K562 (cell line): ENCODE measurements at regions not wholly inside any gene's neighbourhood (a gene's known extent, or its start where the extent isn't known, plus 50 kb on each side); places are given as distances from the start of the nearest gene placed in this dataset.

ENCODE experiments used
- ATAC-seq: fragments of 200-7000 bp; cut with Tn5 transposase; 3 replicates; pipeline ENCODE4 v1.9.1; 2020; ENCODE audit warnings: moderate library complexity
- BruUV-seq: library from RNA; stranded (reverse); fragments of 400-500 nt; replicated peaks from 2 replicates; lab custom pipeline; 2021; lab: Mats Ljungman, UMichigan
- CTCF ChIA-PET: fragments of 300-600 bp; formaldehyde crosslinking; extraction: SDS; loops from one replicate; lab custom pipeline; 2021; ENCODE audit warnings: low intra/inter-chr PET ratio; lab: Yijun Ruan, JAX
- POLR2A ChIA-PET: fragments of 300-600, 350-650 bp; sonication (Branson Sonifier 250); formaldehyde crosslinking; extraction: SDS; loops from one replicate; lab custom pipeline; 2021; ENCODE audit warnings: antibody characterized with exemption, inconsistent platforms; lab: Yijun Ruan, JAX
- DNase-seq, 4 experiments: peaks; one replicate each; pipeline versions ENCODE4 v3.0.0 to v3.0.0-alpha.2; 2011 to 2018; ENCODE audit warnings: low spot score in 3 of 4, mixed read lengths in 3 of 4; ENCODE audit errors: extremely low read depth in 1 of 4
- FAIRE-seq: peaks from 2 replicates; lab custom pipeline; 2011; peaks lifted over from hg19 to GRCh38; lab: Jason Lieb, UNC
- H2AFZ ChIP-seq: 2 replicates; pipeline ENCODE4 v1.6.0; 2011; ENCODE audit warnings: low read depth, low read length, control low read depth, inconsistent platforms
- H3K27ac ChIP-seq: fragments of 200-600 bp; 3 replicates; pipeline ENCODE4 v1.8.0; 2011; ENCODE audit warnings: low read depth, mild to moderate bottlenecking, control low read depth, inconsistent platforms, low read length, moderate library complexity, mixed read lengths; ENCODE audit errors: extremely low read depth
- H3K27me3 ChIP-seq, 2 experiments: fragments of 300-600 bp in 1 of 2; 2 replicates in 1 of 2; 3 replicates in 1 of 2; pipeline versions ENCODE4 v1.6.0 to v1.8.0; 2011; ENCODE audit warnings: inconsistent platforms in 2 of 2, low read length in 2 of 2, mild to moderate bottlenecking in 1 of 2, mixed read lengths in 1 of 2, moderate library complexity in 1 of 2; ENCODE audit not compliant: control insufficient read depth in 2 of 2, insufficient read depth in 2 of 2
- H3K36me3 ChIP-seq: fragments of 300-600 bp; 3 replicates; pipeline ENCODE4 v1.8.0; 2011; ENCODE audit warnings: mild to moderate bottlenecking, low read length, inconsistent platforms; ENCODE audit not compliant: control insufficient read depth, insufficient read depth
- H3K4me1 ChIP-seq, 2 experiments: fragments of 200-600 bp in 1 of 2; replicated peaks in 1 of 2; 2 replicates in 1 of 2; 3 replicates in 1 of 2; pipeline versions ENCODE4 v1.5.1 to v1.8.0; 2011; ENCODE audit warnings: inconsistent platforms in 2 of 2, low read length in 2 of 2, mild to moderate bottlenecking in 1 of 2, mixed read lengths in 1 of 2, moderate library complexity in 1 of 2; ENCODE audit not compliant: control insufficient read depth in 2 of 2, insufficient read depth in 2 of 2
- H3K4me2 ChIP-seq: 2 replicates; pipeline ENCODE4 v1.6.1; 2011; ENCODE audit warnings: low read length, control low read depth, inconsistent platforms, mixed read lengths; ENCODE audit not compliant: insufficient read depth
- H3K4me3 ChIP-seq: fragments of 200-600 bp; sonication (generic), shearing (Covaris generic); 2 replicates; pipeline ENCODE4 v1.5.1; 2016; ENCODE audit warnings: control low read depth, inconsistent platforms
- H3K79me2 ChIP-seq: fragments of 200-600 bp; 3 replicates; pipeline ENCODE4 v1.8.0; 2011; ENCODE audit warnings: low read length, inconsistent platforms; ENCODE audit not compliant: control insufficient read depth, insufficient read depth
- H3K9ac ChIP-seq, 2 experiments: 2 replicates each; pipeline versions ENCODE4 v1.6.0 to v1.6.1; 2011; ENCODE audit warnings: low read depth in 2 of 2, low read length in 2 of 2, control low read depth in 1 of 2, inconsistent platforms in 1 of 2, mild to moderate bottlenecking in 1 of 2, mixed read lengths in 1 of 2; ENCODE audit not compliant: insufficient read depth in 1 of 2
- H3K9me1 ChIP-seq: one replicate; pipeline ENCODE4 v1.6.0; 2011; ENCODE audit warnings: inconsistent platforms, mild to moderate bottlenecking, low read length, moderate library complexity; ENCODE audit not compliant: control insufficient read depth, insufficient read depth
- H3K9me3 ChIP-seq: replicated peaks from 2 replicates; pipeline ENCODE4 v1.5.1; 2011; ENCODE audit warnings: low read depth, low read length, inconsistent platforms; ENCODE audit not compliant: control insufficient read depth, insufficient read depth
- H4K20me1 ChIP-seq: replicated peaks from 2 replicates; pipeline ENCODE4 v1.6.1; 2011; ENCODE audit warnings: low read length, inconsistent platforms, mixed read lengths; ENCODE audit not compliant: control insufficient read depth, insufficient read depth
- CBFA2T2 ChIP-seq: fragments of 450-650 bp; conservative IDR thresholded peaks from 2 replicates; pipeline ENCODE4 v1.6.1; 2017; ENCODE audit warnings: mild to moderate bottlenecking
- CTCF ChIP-seq, 3 experiments: IDR thresholded peaks in 2 of 3; conservative IDR thresholded peaks in 1 of 3; 2 replicates each; pipeline ENCODE4 v1.5.1; 2011 to 2012; ENCODE audit warnings: low read length in 3 of 3, mild to moderate bottlenecking in 3 of 3, control low read depth in 2 of 3, improper control_type of control experiment in 1 of 3, inconsistent platforms in 1 of 3, low read depth in 1 of 3, mixed read lengths in 1 of 3, moderate library complexity in 1 of 3; ENCODE audit not compliant: insufficient read depth in 2 of 3
- ELF2 ChIP-seq: fragments of 250-450 bp; sonication (Bioruptor Pico); IDR thresholded peaks from 2 replicates; pipeline ENCODE4 v1.5.0; 2021; ENCODE audit warnings: mild to moderate bottlenecking
- EWSR1 ChIP-seq: fragments of 450-650 bp; IDR thresholded peaks from 2 replicates; pipeline ENCODE4 v1.6.1; 2018; ENCODE audit warnings: borderline replicate concordance, mild to moderate bottlenecking, low read depth, moderate library complexity; ENCODE audit not compliant: partially characterized antibody
- FOXO4 ChIP-seq: fragments of 450-650 bp; formaldehyde crosslinking; IDR thresholded peaks from 2 replicates; pipeline ENCODE4 v1.4.0; 2020; ENCODE audit warnings: mild to moderate bottlenecking, moderate library complexity
- GABPB1 ChIP-seq: sonication (generic); formaldehyde crosslinking; IDR thresholded peaks from 2 replicates; pipeline ENCODE4 v1.8.0; 2022; ENCODE audit warnings: mild to moderate bottlenecking, missing genetic modification reagents
- GTF2B ChIP-seq: IDR thresholded peaks from 2 replicates; pipeline ENCODE4 v1.6.1; 2011; ENCODE audit not compliant: insufficient read length; ENCODE audit errors: extremely low read depth
- HIVEP1 ChIP-seq: fragments of 250-450 bp; sonication (Bioruptor Pico); IDR thresholded peaks from 2 replicates; pipeline ENCODE4 v1.4.0; 2020; ENCODE audit warnings: mild to moderate bottlenecking
- MITF ChIP-seq: IDR thresholded peaks from 2 replicates; pipeline ENCODE4 v1.6.1; 2014; ENCODE audit warnings: antibody characterized with exemption
- NUFIP1 ChIP-seq: fragments of 450-650 bp; IDR thresholded peaks from 2 replicates; pipeline ENCODE4 v1.6.1; 2018; ENCODE audit not compliant: partially characterized antibody
- SNRNP70 ChIP-seq: fragments of 200-400 bp; formaldehyde crosslinking; optimal IDR thresholded peaks from 2 replicates; pipeline ENCODE3; 2017; ENCODE audit warnings: low read depth, low read length
- ZBTB1 ChIP-seq: sonication (generic); formaldehyde crosslinking; IDR thresholded peaks from 2 replicates; pipeline ENCODE4 v1.8.1; 2023; ENCODE audit warnings: missing genetic modification reagents, low read depth, mild to moderate bottlenecking, borderline replicate concordance
- ZNF561 ChIP-seq: fragments of 450-650 bp; formaldehyde crosslinking; conservative IDR thresholded peaks from 2 replicates; pipeline ENCODE4 v1.4.0; 2020; ENCODE audit warnings: mild to moderate bottlenecking, moderate library complexity
- WGBS: fragments of 100-300 bp; shearing (Covaris generic); methylation state at CpG from one replicate; pipeline ENCODE4 v1.1.6; 2016; ENCODE audit warnings: low coverage, mixed read lengths; ENCODE audit not compliant: insufficient coverage; ENCODE audit errors: missing lambda C conversion rate; 5-methylcytosine and 5-hydroxymethylcytosine counted together
- in situ Hi-C: fragments of 300-500 bp; cut with MboI; formaldehyde crosslinking; loops from 4 replicates; pipeline ENCODE4 v1.15.0; 2018; ENCODE audit warnings: inconsistent platforms, mixed read lengths
- intact Hi-C: fragments of 100-400 bp; cut with micrococcal nuclease; formaldehyde crosslinking; loops from 2 replicates; pipeline ENCODE4 v1.14.2; 2022

GRCh38 chr5:141746395-141746794 lies 64.4 kb upstream of the ARAP3 start:
- DNase-seq (no peak), ATAC-seq (no peak), FAIRE-seq (no peak)
- H3K79me2 ChIP-seq, result no peaks in the 10 kb centered on the region
- no peak overlapping the region for H3K9ac ChIP-seq
- H3K9me1 ChIP-seq, result no peaks in the 10 kb centered on the region
- POLR2A ChIA-PET, result interaction anchor here (1.0 kb wide), 1 partner anchor 17 kb away, joined by 3 read pairs; no protein-coding TSS in a partner anchor
- H3K36me3 ChIP-seq, result no peaks in the 10 kb centered on the region
- H3K27ac ChIP-seq, result no peak overlapping the region
- CTCF ChIA-PET, result no interaction called here
- H4K20me1 ChIP-seq, result peaks cover 3% of the 10 kb centered on the region
- BruUV-seq, result no TSS peak
- H3K4me2 ChIP-seq, result no peak overlapping the region
- no peak overlapping the region for H3K4me3 ChIP-seq
- TF ChIP-seq MITF (no peak), EWSR1 (no peak), ZBTB1 (no peak), GTF2B (no peak), GABPB1 (CRISPR knock-in tag) (no peak), NUFIP1 (no peak), SNRNP70 (no peak), CTCF (IDR thresholded peaks at IDR 0.05 in 2 of 3, conservative IDR thresholded peaks at IDR 0.05 in 1 of 3; ENCODE audit: insufficient read depth in 2 of 3, low read depth in 1 of 3, low read length in 3 of 3) (no peak), HIVEP1 (no peak), ZNF561 (CRISPR knock-in tag) (no peak), FOXO4 (no peak), ELF2 (no peak), CBFA2T2 (no peak)
- 6% methylated on average over 2 of the region's 2 CpGs for WGBS
- peaks cover 0 to 3% of the 10 kb centered on the region in 2 experiments; a peak in 2 of 5 replicates for H3K4me1 ChIP-seq
- in situ Hi-C loops, result no loop called here
- no peak overlapping the region for H2AFZ ChIP-seq
- H3K9me3 ChIP-seq, result no peaks in the 10 kb centered on the region
- intact Hi-C loops, result no loop called here
- peaks cover 0 to 5% of the 10 kb centered on the region in 2 experiments; a peak in 1 of 5 replicates for H3K27me3 ChIP-seq
